ENCODE measurements at regions not wholly inside any gene's neighbourhood (a gene's known extent, or its start where the extent isn't known, plus 50 kb on each side); places are given as distances from the start of the nearest gene placed in this dataset.
"Not testable (repeated sequence)": the region's sequence is repeated elsewhere in the genome, so short reads cannot be mapped to it uniquely, and the experiment has no call there.

- H3K36me3 ChIP-seq (ENCODE audit: control insufficient read depth in 5 of 5, insufficient read depth in 5 of 5, low read length in 5 of 5); H3K27ac ChIP-seq (ENCODE audit: low read depth, low read length); H3K9me3 ChIP-seq (ENCODE audit: control insufficient read depth in 5 of 5, low read length in 5 of 5); H3K27me3 ChIP-seq (ENCODE audit: control insufficient read depth in 5 of 5, insufficient read depth in 4 of 5, low read length in 5 of 5); H3K4me1 ChIP-seq (ENCODE audit: control insufficient read depth in 5 of 5, insufficient read depth in 5 of 5, low read length in 5 of 5); H3K4me3 ChIP-seq (ENCODE audit: low read depth in 1 of 5, low read length in 5 of 5); H3K9ac ChIP-seq (ENCODE audit: low read length in 5 of 5): not testable (repeated sequence)
These were observed 385.3 kb downstream of the KIF20B start for GRCh38 chr10:90086606-90087190.

GRCh38 chr10:90087197-90088023, 386.0 kb downstream of the KIF20B start:
- H3K4me1 ChIP-seq (ENCODE audit: control insufficient read depth in 5 of 5, insufficient read depth in 5 of 5, low read length in 5 of 5): no peaks in the 10 kb centered on the region
- H3K27ac ChIP-seq (ENCODE audit: low read depth, low read length): no peak overlapping the region
- no peaks in the 10 kb centered on the region for H3K36me3 ChIP-seq (ENCODE audit: control insufficient read depth in 5 of 5, insufficient read depth in 5 of 5, low read length in 5 of 5)
- no peaks in the 10 kb centered on the region for H3K27me3 ChIP-seq (ENCODE audit: control insufficient read depth in 5 of 5, insufficient read depth in 4 of 5, low read length in 5 of 5)
- H3K9me3 ChIP-seq (ENCODE audit: control insufficient read depth in 5 of 5, low read length in 5 of 5): no peaks in the 10 kb centered on the region
- no peak overlapping the region for H3K4me3 ChIP-seq (ENCODE audit: low read depth in 1 of 5, low read length in 5 of 5)
- H3K9ac ChIP-seq (ENCODE audit: low read length in 5 of 5): no peak overlapping the region

GRCh38 chr10:90088024-90088317, 386.6 kb downstream of the KIF20B start:
- no peak overlapping the region for H3K27ac ChIP-seq (ENCODE audit: low read depth, low read length)
- H3K9ac ChIP-seq (ENCODE audit: low read length in 5 of 5): no peak overlapping the region
- no peaks in the 10 kb centered on the region for H3K9me3 ChIP-seq (ENCODE audit: control insufficient read depth in 5 of 5, low read length in 5 of 5)
- no peaks in the 10 kb centered on the region for H3K27me3 ChIP-seq (ENCODE audit: control insufficient read depth in 5 of 5, insufficient read depth in 4 of 5, low read length in 5 of 5)
- no peaks in the 10 kb centered on the region for H3K36me3 ChIP-seq (ENCODE audit: control insufficient read depth in 5 of 5, insufficient read depth in 5 of 5, low read length in 5 of 5)
- no peaks in the 10 kb centered on the region for H3K4me1 ChIP-seq (ENCODE audit: control insufficient read depth in 5 of 5, insufficient read depth in 5 of 5, low read length in 5 of 5)
- no peak overlapping the region for H3K4me3 ChIP-seq (ENCODE audit: low read depth in 1 of 5, low read length in 5 of 5)

- no peak overlapping the region for H3K27ac ChIP-seq (ENCODE audit: low read depth, low read length)
- H3K36me3 ChIP-seq (ENCODE audit: control insufficient read depth in 5 of 5, insufficient read depth in 5 of 5, low read length in 5 of 5): no peaks in the 10 kb centered on the region
- H3K9me3 ChIP-seq (ENCODE audit: control insufficient read depth in 5 of 5, low read length in 5 of 5): no peaks in the 10 kb centered on the region
- H3K4me3 ChIP-seq (ENCODE audit: low read depth in 1 of 5, low read length in 5 of 5): no peak overlapping the region
- H3K9ac ChIP-seq (ENCODE audit: low read length in 5 of 5): no peak overlapping the region
- no peaks in the 10 kb centered on the region for H3K4me1 ChIP-seq (ENCODE audit: control insufficient read depth in 5 of 5, insufficient read depth in 5 of 5, low read length in 5 of 5)
- H3K27me3 ChIP-seq (ENCODE audit: control insufficient read depth in 5 of 5, insufficient read depth in 4 of 5, low read length in 5 of 5): no peaks in the 10 kb centered on the region
These were observed 388.3 kb downstream of the KIF20B start for GRCh38 chr10:90089719-90090118.

- H3K4me3 ChIP-seq (ENCODE audit: low read depth in 1 of 5, low read length in 5 of 5): no peak overlapping the region
- H3K27me3 ChIP-seq (ENCODE audit: control insufficient read depth in 5 of 5, insufficient read depth in 4 of 5, low read length in 5 of 5): no peaks in the 10 kb centered on the region
- H3K4me1 ChIP-seq (ENCODE audit: control insufficient read depth in 5 of 5, insufficient read depth in 5 of 5, low read length in 5 of 5): no peaks in the 10 kb centered on the region
- no peaks in the 10 kb centered on the region for H3K9me3 ChIP-seq (ENCODE audit: control insufficient read depth in 5 of 5, low read length in 5 of 5)
- H3K36me3 ChIP-seq (ENCODE audit: control insufficient read depth in 5 of 5, insufficient read depth in 5 of 5, low read length in 5 of 5): no peaks in the 10 kb centered on the region
- no peak overlapping the region for H3K27ac ChIP-seq (ENCODE audit: low read depth, low read length)
- no peak overlapping the region for H3K9ac ChIP-seq (ENCODE audit: low read length in 5 of 5)
These were observed 394.8 kb downstream of the KIF20B start for GRCh38 chr10:90096196-90096595.

GRCh38 chr10:90107581-90107980, 406.2 kb downstream of the KIF20B start:
- not testable (repeated sequence) for H3K4me1 ChIP-seq (ENCODE audit: control insufficient read depth in 5 of 5, insufficient read depth in 5 of 5, low read length in 5 of 5); H3K27me3 ChIP-seq (ENCODE audit: control insufficient read depth in 5 of 5, insufficient read depth in 4 of 5, low read length in 5 of 5); H3K36me3 ChIP-seq (ENCODE audit: control insufficient read depth in 5 of 5, insufficient read depth in 5 of 5, low read length in 5 of 5); H3K4me3 ChIP-seq (ENCODE audit: low read depth in 1 of 5, low read length in 5 of 5); H3K27ac ChIP-seq (ENCODE audit: low read depth, low read length); H3K9me3 ChIP-seq (ENCODE audit: control insufficient read depth in 5 of 5, low read length in 5 of 5); H3K9ac ChIP-seq (ENCODE audit: low read length in 5 of 5)

GRCh38 chr10:90111671-90112070, 410.3 kb downstream of the KIF20B start:
- Histone ChIP-seq H3K36me3 (ENCODE audit: control insufficient read depth in 5 of 5, insufficient read depth in 5 of 5, low read length in 5 of 5) (no peaks in the 10 kb centered on the region), H3K4me3 (ENCODE audit: low read depth in 1 of 5, low read length in 5 of 5) (no peak overlapping the region), H3K27me3 (ENCODE audit: control insufficient read depth in 5 of 5, insufficient read depth in 4 of 5, low read length in 5 of 5) (no peaks in the 10 kb centered on the region), H3K4me1 (ENCODE audit: control insufficient read depth in 5 of 5, insufficient read depth in 5 of 5, low read length in 5 of 5) (no peaks in the 10 kb centered on the region), H3K9me3 (ENCODE audit: control insufficient read depth in 5 of 5, low read length in 5 of 5) (no peaks in the 10 kb centered on the region), H3K9ac (ENCODE audit: low read length in 5 of 5) (no peak overlapping the region), H3K27ac (ENCODE audit: low read depth, low read length) (no peak overlapping the region)

GRCh38 chr10:90112681-90113080, 411.3 kb downstream of the KIF20B start:
- Histone ChIP-seq H3K27ac (ENCODE audit: low read depth, low read length) (no peak overlapping the region), H3K27me3 (ENCODE audit: control insufficient read depth in 5 of 5, insufficient read depth in 4 of 5, low read length in 5 of 5) (no peaks in the 10 kb centered on the region), H3K4me1 (ENCODE audit: control insufficient read depth in 5 of 5, insufficient read depth in 5 of 5, low read length in 5 of 5) (no peaks in the 10 kb centered on the region), H3K9me3 (ENCODE audit: control insufficient read depth in 5 of 5, low read length in 5 of 5) (no peaks in the 10 kb centered on the region), H3K9ac (ENCODE audit: low read length in 5 of 5) (no peak overlapping the region), H3K36me3 (ENCODE audit: control insufficient read depth in 5 of 5, insufficient read depth in 5 of 5, low read length in 5 of 5) (no peaks in the 10 kb centered on the region), H3K4me3 (ENCODE audit: low read depth in 1 of 5, low read length in 5 of 5) (no peak overlapping the region)

- H3K9ac ChIP-seq (ENCODE audit: low read length in 5 of 5); H3K9me3 ChIP-seq (ENCODE audit: control insufficient read depth in 5 of 5, low read length in 5 of 5); H3K27me3 ChIP-seq (ENCODE audit: control insufficient read depth in 5 of 5, insufficient read depth in 4 of 5, low read length in 5 of 5); H3K4me1 ChIP-seq (ENCODE audit: control insufficient read depth in 5 of 5, insufficient read depth in 5 of 5, low read length in 5 of 5); H3K27ac ChIP-seq (ENCODE audit: low read depth, low read length); H3K4me3 ChIP-seq (ENCODE audit: low read depth in 1 of 5, low read length in 5 of 5); H3K36me3 ChIP-seq (ENCODE audit: control insufficient read depth in 5 of 5, insufficient read depth in 5 of 5, low read length in 5 of 5): not testable (repeated sequence)
These were observed 417.2 kb downstream of the KIF20B start for GRCh38 chr10:90118567-90118966.

GRCh38 chr10:90119631-90120280, 418.4 kb downstream of the KIF20B start:
- not testable (repeated sequence) for H3K4me3 ChIP-seq (ENCODE audit: low read depth in 1 of 5, low read length in 5 of 5); H3K27me3 ChIP-seq (ENCODE audit: control insufficient read depth in 5 of 5, insufficient read depth in 4 of 5, low read length in 5 of 5); H3K27ac ChIP-seq (ENCODE audit: low read depth, low read length); H3K9me3 ChIP-seq (ENCODE audit: control insufficient read depth in 5 of 5, low read length in 5 of 5); H3K9ac ChIP-seq (ENCODE audit: low read length in 5 of 5); H3K36me3 ChIP-seq (ENCODE audit: control insufficient read depth in 5 of 5, insufficient read depth in 5 of 5, low read length in 5 of 5); H3K4me1 ChIP-seq (ENCODE audit: control insufficient read depth in 5 of 5, insufficient read depth in 5 of 5, low read length in 5 of 5)
